HCT116 (cell line): ENCODE measurements at regions not wholly inside any gene's neighbourhood (a gene's known extent, or its start where the extent isn't known, plus 50 kb on each side); places are given as distances from the start of the nearest gene placed in this dataset.

ENCODE experiments used
- ATAC-seq: fragments of 200-7000 bp; cut with Tn5 transposase; 2 replicates; pipeline ENCODE4 v1.9.1; 2020; ENCODE audit warnings: mild to moderate bottlenecking, moderate library complexity
- BruUV-seq: library from RNA; stranded (reverse); fragments of 400-500 nt; replicated peaks from 2 replicates; lab custom pipeline; 2021; lab: Mats Ljungman, UMichigan
- CTCF ChIA-PET: fragments of 300-600 bp; sonication (Branson Sonifier 250); formaldehyde crosslinking; loops from one replicate; lab custom pipeline; 2021; ENCODE audit warnings: antibody characterized with exemption; lab: Charles Lee
- POLR2A ChIA-PET: fragments of 300-600, 350-600 bp; sonication (Branson Sonifier 250); formaldehyde crosslinking; loops from one replicate; lab custom pipeline; 2021; ENCODE audit warnings: antibody characterized with exemption; lab: Charles Lee
- RAD21 ChIA-PET, 2 experiments: fragments of 300-600 bp; sonication (Branson Sonifier 250); formaldehyde crosslinking; loops; one replicate each; lab custom pipeline; 2023; ENCODE audit warnings: low total read pairs in 2 of 2; ENCODE audit not compliant: uncharacterized antibody in 2 of 2, unreplicated experiment in 2 of 2, low non-redundant PET in 1 of 2; lab: Charles Lee
- DNase-seq: peaks from one replicate; pipeline ENCODE4 v3.0.0-alpha.2; 2010; ENCODE audit warnings: low read depth, low spot score
- H2AFZ ChIP-seq: fragments of 200-600 bp; shearing (Covaris generic), sonication (generic); 2 replicates; pipeline ENCODE4 v1.6.1; 2017; ENCODE audit warnings: low read depth, mixed run types, mixed read lengths, antibody characterized with exemption, low read length; ENCODE audit not compliant: poor library complexity, severe bottlenecking
- H3K27ac ChIP-seq: 2 replicates; pipeline ENCODE4 v1.5.1; 2012; ENCODE audit warnings: low read depth, low read length
- H3K27me3 ChIP-seq: fragments of 200-600 bp; sonication (generic); 2 replicates; pipeline ENCODE4 v1.6.1; 2016; ENCODE audit warnings: mixed run types, low read length, mixed read lengths; ENCODE audit not compliant: insufficient read depth
- H3K36me3 ChIP-seq, 2 experiments: fragments of 200-500 bp in 1 of 2; fragments of 200-600 bp in 1 of 2; sonication (Bioruptor generic) in 1 of 2; sonication (generic) in 1 of 2; 2 replicates each; pipeline versions ENCODE4 v1.5.1 to v1.6.1; 2014 to 2016; ENCODE audit warnings: low read length in 2 of 2, inconsistent platforms in 1 of 2, mixed read lengths in 1 of 2, mixed run types in 1 of 2; ENCODE audit not compliant: insufficient read depth in 2 of 2, control insufficient read depth in 1 of 2
- H3K4me1 ChIP-seq, 2 experiments: fragments of 200-600 bp in 1 of 2; sonication (generic) in 1 of 2; 2 replicates each; pipeline versions ENCODE4 v1.5.1 to v1.6.1; 2012 to 2017; ENCODE audit warnings: low read length in 2 of 2, inconsistent platforms in 1 of 2, mild to moderate bottlenecking in 1 of 2, mixed read lengths in 1 of 2, mixed run types in 1 of 2, moderate library complexity in 1 of 2; ENCODE audit not compliant: insufficient read depth in 2 of 2, control insufficient read depth in 1 of 2
- H3K4me2 ChIP-seq: fragments of 200-600 bp; sonication (generic); 2 replicates; pipeline ENCODE4 v1.6.1; 2017; ENCODE audit warnings: mixed run types, low read length, mixed read lengths
- H3K4me3 ChIP-seq, 2 experiments: fragments of 200-600 bp in 1 of 2; sonication (generic) in 1 of 2; replicated peaks in 1 of 2; 2 replicates each; pipeline ENCODE4 v1.5.1; 2011 to 2016; ENCODE audit warnings: low read length in 2 of 2, control low read depth in 1 of 2, low read depth in 1 of 2, mild to moderate bottlenecking in 1 of 2, mixed read lengths in 1 of 2, mixed run types in 1 of 2
- H3K79me2 ChIP-seq: fragments of 200-600 bp; sonication (generic); 2 replicates; pipeline ENCODE4 v1.6.1; 2017; ENCODE audit warnings: mild to moderate bottlenecking, mixed run types, low read length, moderate library complexity, mixed read lengths; ENCODE audit not compliant: insufficient read depth
- H3K9ac ChIP-seq: fragments of 200-600 bp; sonication (generic); 2 replicates; pipeline ENCODE4 v1.6.1; 2016; ENCODE audit warnings: low read length, mixed read lengths
- H3K9me2 ChIP-seq: fragments of 200-600 bp; sonication (generic), shearing (Covaris generic); 2 replicates; pipeline ENCODE4 v1.6.1; 2017; ENCODE audit warnings: mixed run types, mild to moderate bottlenecking, moderate library complexity; ENCODE audit not compliant: insufficient read depth
- H3K9me3 ChIP-seq, 2 experiments: fragments of 200-500 bp in 1 of 2; fragments of 200-600 bp in 1 of 2; sonication (Bioruptor generic) in 1 of 2; sonication (generic) in 1 of 2; 2 replicates each; pipeline ENCODE4 v1.6.1; 2014 to 2017; ENCODE audit warnings: low read length in 2 of 2, mixed read lengths in 2 of 2, inconsistent platforms in 1 of 2, low read depth in 1 of 2, mild to moderate bottlenecking in 1 of 2, mixed run types in 1 of 2, moderate library complexity in 1 of 2; ENCODE audit not compliant: control insufficient read depth in 1 of 2, insufficient read depth in 1 of 2
- H4K20me1 ChIP-seq: fragments of 200-600 bp; sonication (generic), shearing (Covaris generic); 2 replicates; pipeline ENCODE4 v1.6.1; 2017; ENCODE audit warnings: mixed run types, mild to moderate bottlenecking, moderate library complexity; ENCODE audit not compliant: insufficient read depth
- CBX3 ChIP-seq: IDR thresholded peaks from 2 replicates; pipeline ENCODE4 v1.6.1; 2012; ENCODE audit warnings: low read depth
- CEBPB ChIP-seq: IDR thresholded peaks from 2 replicates; pipeline ENCODE4 v1.6.1; 2012; ENCODE audit warnings: low read depth
- ELF1 ChIP-seq: IDR thresholded peaks from 2 replicates; pipeline ENCODE4 v1.6.1; 2012; ENCODE audit warnings: low read depth, borderline replicate concordance
- EZH2 ChIP-seq: fragments of 200-600 bp; sonication (generic); IDR thresholded peaks from 2 replicates; pipeline ENCODE4 v1.6.1; 2017; ENCODE audit warnings: antibody characterized with exemption, mixed run types
- EZH2phosphoT487 ChIP-seq: fragments of 200-600 bp; IDR thresholded peaks from 2 replicates; pipeline ENCODE4 v1.6.1; 2018; ENCODE audit warnings: antibody characterized with exemption, borderline replicate concordance
- JUND ChIP-seq: IDR thresholded peaks from 2 replicates; pipeline ENCODE4 v1.6.1; 2012
- POLR2A ChIP-seq: IDR thresholded peaks from 2 replicates; pipeline ENCODE4 v1.7.0; 2011; ENCODE audit warnings: borderline replicate concordance; ENCODE audit not compliant: insufficient read depth, insufficient read length; ENCODE audit errors: extremely low read depth
- RAD21 ChIP-seq: IDR thresholded peaks from 2 replicates; pipeline ENCODE4 v1.6.1; 2012; ENCODE audit warnings: low read depth, mild to moderate bottlenecking
- SIN3A ChIP-seq: IDR thresholded peaks from 2 replicates; pipeline ENCODE4 v1.6.1; 2012; ENCODE audit warnings: low read depth
- TCF7L2 ChIP-seq: IDR thresholded peaks from 2 replicates; pipeline ENCODE4 v1.7.0; 2011; ENCODE audit warnings: borderline replicate concordance, inconsistent platforms; ENCODE audit not compliant: insufficient read depth, insufficient read length; ENCODE audit errors: extremely low read depth
- intact Hi-C: fragments of 100-400 bp; cut with micrococcal nuclease; formaldehyde crosslinking; loops from 2 replicates; pipeline ENCODE4 v1.10.0; 2022
- TF ChIP-seq, protein P1 (sequence below), 3 experiments: fragments of 200-600 bp in 1 of 3; sonication (generic) in 1 of 3; IDR thresholded peaks in 2 of 3; conservative IDR thresholded peaks in 1 of 3; 2 replicates each; pipeline ENCODE4 v1.5.1; 2012 to 2017; ENCODE audit warnings: low read depth in 2 of 3, low read length in 2 of 3, antibody characterized with exemption in 1 of 3, borderline replicate concordance in 1 of 3, control low read depth in 1 of 3, mild to moderate bottlenecking in 1 of 3, mixed read lengths in 1 of 3, mixed run types in 1 of 3, moderate library complexity in 1 of 3; ENCODE audit not compliant: insufficient read depth in 1 of 3
- TF ChIP-seq, protein P2 (sequence below): IDR thresholded peaks from 2 replicates; pipeline ENCODE4 v1.6.1; 2011; ENCODE audit warnings: mild to moderate bottlenecking, low read length, moderate library complexity; ENCODE audit not compliant: insufficient replicate concordance; ENCODE audit errors: extremely low read depth
- TF ChIP-seq, protein P3 (sequence below): IDR thresholded peaks from 2 replicates; pipeline ENCODE4 v1.6.1; 2012; ENCODE audit warnings: low read depth

DNA sequence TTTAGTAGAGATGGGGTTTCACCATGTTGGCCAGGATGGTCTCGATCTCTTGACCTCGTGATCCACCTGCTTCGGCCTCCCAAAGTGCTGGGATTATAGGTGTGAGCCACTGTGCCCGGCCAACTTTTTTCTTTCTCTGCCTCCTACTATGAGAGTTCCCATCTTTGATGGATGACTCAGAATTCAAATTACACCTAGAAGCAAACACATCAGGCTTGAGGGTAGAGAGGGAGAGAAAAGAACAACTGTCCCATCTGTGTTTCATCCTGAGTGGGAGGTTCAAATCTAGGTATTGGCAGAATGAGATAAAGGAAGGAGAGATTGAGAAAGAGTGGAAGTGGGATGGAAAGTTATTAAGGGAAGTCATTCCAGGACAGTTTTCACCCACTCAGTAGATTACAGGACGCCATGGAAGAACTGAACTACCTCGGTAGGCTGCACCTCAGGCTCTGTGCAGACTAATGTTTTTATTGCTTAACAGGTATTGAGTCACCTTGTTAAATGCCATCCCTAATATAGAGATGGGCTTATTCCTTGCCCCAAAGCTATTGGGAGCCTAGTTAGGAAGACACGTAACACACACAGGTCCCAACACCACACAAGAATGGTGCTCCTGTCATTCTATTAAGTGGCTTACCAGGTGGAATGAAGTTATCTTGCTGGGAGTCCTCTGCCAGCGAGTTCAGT is 275.7 kb downstream of the SOX4 start (continued):
- TF ChIP-seq, protein P1, sequence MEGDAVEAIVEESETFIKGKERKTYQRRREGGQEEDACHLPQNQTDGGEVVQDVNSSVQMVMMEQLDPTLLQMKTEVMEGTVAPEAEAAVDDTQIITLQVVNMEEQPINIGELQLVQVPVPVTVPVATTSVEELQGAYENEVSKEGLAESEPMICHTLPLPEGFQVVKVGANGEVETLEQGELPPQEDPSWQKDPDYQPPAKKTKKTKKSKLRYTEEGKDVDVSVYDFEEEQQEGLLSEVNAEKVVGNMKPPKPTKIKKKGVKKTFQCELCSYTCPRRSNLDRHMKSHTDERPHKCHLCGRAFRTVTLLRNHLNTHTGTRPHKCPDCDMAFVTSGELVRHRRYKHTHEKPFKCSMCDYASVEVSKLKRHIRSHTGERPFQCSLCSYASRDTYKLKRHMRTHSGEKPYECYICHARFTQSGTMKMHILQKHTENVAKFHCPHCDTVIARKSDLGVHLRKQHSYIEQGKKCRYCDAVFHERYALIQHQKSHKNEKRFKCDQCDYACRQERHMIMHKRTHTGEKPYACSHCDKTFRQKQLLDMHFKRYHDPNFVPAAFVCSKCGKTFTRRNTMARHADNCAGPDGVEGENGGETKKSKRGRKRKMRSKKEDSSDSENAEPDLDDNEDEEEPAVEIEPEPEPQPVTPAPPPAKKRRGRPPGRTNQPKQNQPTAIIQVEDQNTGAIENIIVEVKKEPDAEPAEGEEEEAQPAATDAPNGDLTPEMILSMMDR (IDR thresholded peaks at IDR 0.05 in 2 of 3, conservative IDR thresholded peaks at IDR 0.05 in 1 of 3; ENCODE audit: borderline replicate concordance in 1 of 3, insufficient read depth in 1 of 3, low read depth in 2 of 3, low read length in 2 of 3), result no peak
- no peak for TF ChIP-seq JUND
- TF ChIP-seq, protein P2, sequence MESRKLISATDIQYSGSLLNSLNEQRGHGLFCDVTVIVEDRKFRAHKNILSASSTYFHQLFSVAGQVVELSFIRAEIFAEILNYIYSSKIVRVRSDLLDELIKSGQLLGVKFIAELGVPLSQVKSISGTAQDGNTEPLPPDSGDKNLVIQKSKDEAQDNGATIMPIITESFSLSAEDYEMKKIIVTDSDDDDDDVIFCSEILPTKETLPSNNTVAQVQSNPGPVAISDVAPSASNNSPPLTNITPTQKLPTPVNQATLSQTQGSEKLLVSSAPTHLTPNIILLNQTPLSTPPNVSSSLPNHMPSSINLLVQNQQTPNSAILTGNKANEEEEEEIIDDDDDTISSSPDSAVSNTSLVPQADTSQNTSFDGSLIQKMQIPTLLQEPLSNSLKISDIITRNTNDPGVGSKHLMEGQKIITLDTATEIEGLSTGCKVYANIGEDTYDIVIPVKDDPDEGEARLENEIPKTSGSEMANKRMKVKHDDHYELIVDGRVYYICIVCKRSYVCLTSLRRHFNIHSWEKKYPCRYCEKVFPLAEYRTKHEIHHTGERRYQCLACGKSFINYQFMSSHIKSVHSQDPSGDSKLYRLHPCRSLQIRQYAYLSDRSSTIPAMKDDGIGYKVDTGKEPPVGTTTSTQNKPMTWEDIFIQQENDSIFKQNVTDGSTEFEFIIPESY, result no peak
- no peak for TF ChIP-seq EZH2

DNA sequence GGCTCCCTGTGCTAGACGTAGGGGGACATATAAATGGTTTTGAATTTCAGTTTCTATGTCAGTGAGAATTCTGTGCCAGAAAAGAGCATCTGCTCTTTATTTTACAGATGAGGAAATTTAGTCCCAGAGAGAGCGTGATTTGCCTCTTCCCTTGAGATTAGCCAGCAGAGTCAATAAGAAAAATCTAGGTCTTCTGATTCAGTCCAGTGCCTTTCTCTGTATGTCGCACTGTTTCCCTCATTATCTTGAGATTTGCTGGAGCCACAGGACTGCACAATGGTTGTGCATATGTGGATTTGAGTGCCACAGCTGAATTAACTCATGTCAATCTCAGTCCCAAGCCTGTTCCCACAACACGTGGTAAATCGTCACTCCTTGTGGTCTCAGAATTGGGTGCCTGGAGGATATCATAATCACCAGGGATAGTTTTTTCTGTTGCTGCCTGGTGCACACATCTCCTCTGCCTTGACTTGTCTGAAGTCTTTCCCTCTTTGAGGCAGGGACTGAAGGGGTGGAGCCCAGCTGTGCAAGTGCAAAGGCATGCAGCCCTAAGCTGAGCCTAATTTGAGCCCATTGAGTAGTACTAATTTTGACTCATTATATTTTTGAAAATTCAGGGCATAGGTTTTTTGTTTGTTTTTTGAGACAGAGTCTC is 276.7 kb downstream of the SOX4 start:
- no TSS peak for BruUV-seq
- TF ChIP-seq TCF7L2 (no peak), POLR2A (no peak), CEBPB (no peak), ELF1 (no peak), RAD21 (no peak), SIN3A (no peak), EZH2phosphoT487 (no peak), EZH2 (no peak), CBX3 (no peak)
- TF ChIP-seq, protein P1 (IDR thresholded peaks at IDR 0.05 in 2 of 3, conservative IDR thresholded peaks at IDR 0.05 in 1 of 3; ENCODE audit: borderline replicate concordance in 1 of 3, insufficient read depth in 1 of 3, low read depth in 2 of 3, low read length in 2 of 3), result no peak
- TF ChIP-seq, protein P3, sequence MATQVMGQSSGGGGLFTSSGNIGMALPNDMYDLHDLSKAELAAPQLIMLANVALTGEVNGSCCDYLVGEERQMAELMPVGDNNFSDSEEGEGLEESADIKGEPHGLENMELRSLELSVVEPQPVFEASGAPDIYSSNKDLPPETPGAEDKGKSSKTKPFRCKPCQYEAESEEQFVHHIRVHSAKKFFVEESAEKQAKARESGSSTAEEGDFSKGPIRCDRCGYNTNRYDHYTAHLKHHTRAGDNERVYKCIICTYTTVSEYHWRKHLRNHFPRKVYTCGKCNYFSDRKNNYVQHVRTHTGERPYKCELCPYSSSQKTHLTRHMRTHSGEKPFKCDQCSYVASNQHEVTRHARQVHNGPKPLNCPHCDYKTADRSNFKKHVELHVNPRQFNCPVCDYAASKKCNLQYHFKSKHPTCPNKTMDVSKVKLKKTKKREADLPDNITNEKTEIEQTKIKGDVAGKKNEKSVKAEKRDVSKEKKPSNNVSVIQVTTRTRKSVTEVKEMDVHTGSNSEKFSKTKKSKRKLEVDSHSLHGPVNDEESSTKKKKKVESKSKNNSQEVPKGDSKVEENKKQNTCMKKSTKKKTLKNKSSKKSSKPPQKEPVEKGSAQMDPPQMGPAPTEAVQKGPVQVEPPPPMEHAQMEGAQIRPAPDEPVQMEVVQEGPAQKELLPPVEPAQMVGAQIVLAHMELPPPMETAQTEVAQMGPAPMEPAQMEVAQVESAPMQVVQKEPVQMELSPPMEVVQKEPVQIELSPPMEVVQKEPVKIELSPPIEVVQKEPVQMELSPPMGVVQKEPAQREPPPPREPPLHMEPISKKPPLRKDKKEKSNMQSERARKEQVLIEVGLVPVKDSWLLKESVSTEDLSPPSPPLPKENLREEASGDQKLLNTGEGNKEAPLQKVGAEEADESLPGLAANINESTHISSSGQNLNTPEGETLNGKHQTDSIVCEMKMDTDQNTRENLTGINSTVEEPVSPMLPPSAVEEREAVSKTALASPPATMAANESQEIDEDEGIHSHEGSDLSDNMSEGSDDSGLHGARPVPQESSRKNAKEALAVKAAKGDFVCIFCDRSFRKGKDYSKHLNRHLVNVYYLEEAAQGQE, result no peak
- RAD21 ChIA-PET, result no interaction called here
- Histone ChIP-seq H3K79me2 (no peaks in the 10 kb centered on the region), H4K20me1 (no peaks in the 10 kb centered on the region), H3K36me3 (no peaks in the 10 kb centered on the region), H3K9me2 (no peaks in the 10 kb centered on the region), H3K4me3 (no peak overlapping the region), H3K4me2 (no peak overlapping the region), H3K27me3 (no peaks in the 10 kb centered on the region), H3K9me3 (no peaks in the 10 kb centered on the region), H3K4me1 (peaks cover 0 to 4% of the 10 kb centered on the region in 2 experiments; a peak in 2 of 4 replicates), H3K27ac (no peak overlapping the region), H2AFZ (no peak overlapping the region), H3K9ac (no peak overlapping the region)
- ATAC-seq (no peak), DNase-seq (no peak)
- CTCF ChIA-PET, result no interaction called here
- intact Hi-C loops, result no loop called here
- POLR2A ChIA-PET, result no interaction called here
